ENCODE measurements at regions not wholly inside any gene's neighbourhood (a gene's known extent, or its start where the extent isn't known, plus 50 kb on each side); places are given as distances from the start of the nearest gene placed in this dataset.
"Not testable (repeated sequence)": the region's sequence is repeated elsewhere in the genome, so short reads cannot be mapped to it uniquely, and the experiment has no call there.

GRCh38 chr3:10625323-10625722 lies 119.9 kb upstream of the ATP2B2 start:
- DNase-seq (ENCODE audit: low spot score), result no peak

- DNase-seq (ENCODE audit: low spot score), result peak; percentile 46
These were observed 122.6 kb upstream of the ATP2B2 start for GRCh38 chr3:10627884-10628572.

- no peak for DNase-seq (ENCODE audit: low spot score)
These were observed 123.7 kb upstream of the ATP2B2 start for GRCh38 chr3:10628891-10629670.

GRCh38 chr3:10629671-10630040 lies 124.3 kb upstream of the ATP2B2 start:
- DNase-seq (ENCODE audit: low spot score), result no peak

GRCh38 chr3:10631224-10631623 lies 125.8 kb upstream of the ATP2B2 start:
- no peak for DNase-seq (ENCODE audit: low spot score)

GRCh38 chr3:10632125-10632524 lies 126.7 kb upstream of the ATP2B2 start:
- DNase-seq (ENCODE audit: low spot score), result no peak

GRCh38 chr3:10632741-10633140 lies 127.4 kb upstream of the ATP2B2 start:
- no peak for DNase-seq (ENCODE audit: low spot score)

- no peak for DNase-seq (ENCODE audit: low spot score)
These were observed 130.2 kb upstream of the ATP2B2 start for GRCh38 chr3:10635446-10636076.

- DNase-seq (ENCODE audit: low spot score), result no peak
These were observed 132.0 kb upstream of the ATP2B2 start for GRCh38 chr3:10637342-10637741.

- no peak for DNase-seq (ENCODE audit: low spot score)
These were observed 133.1 kb upstream of the ATP2B2 start for GRCh38 chr3:10638466-10638865.

- no peak for DNase-seq (ENCODE audit: low spot score)
These were observed 136.4 kb upstream of the ATP2B2 start for GRCh38 chr3:10641760-10642159.

- DNase-seq (ENCODE audit: low spot score), result no peak
These were observed 138.8 kb upstream of the ATP2B2 start for GRCh38 chr3:10644189-10644588.

- DNase-seq (ENCODE audit: low spot score), result no peak
These were observed 140.4 kb upstream of the ATP2B2 start for GRCh38 chr3:10645800-10646199.

GRCh38 chr3:10646531-10647335 lies 141.3 kb upstream of the ATP2B2 start:
- DNase-seq (ENCODE audit: low spot score), result no peak

- no peak for DNase-seq (ENCODE audit: low spot score)
These were observed 142.0 kb upstream of the ATP2B2 start for GRCh38 chr3:10647376-10647775.

GRCh38 chr3:10648181-10648580 lies 142.8 kb upstream of the ATP2B2 start:
- no peak for DNase-seq (ENCODE audit: low spot score)

GRCh38 chr3:10649463-10649862 lies 144.1 kb upstream of the ATP2B2 start:
- not testable (repeated sequence) for DNase-seq (ENCODE audit: low spot score)

- no peak for DNase-seq (ENCODE audit: low spot score)
These were observed 146.1 kb upstream of the ATP2B2 start for GRCh38 chr3:10651506-10651905.

- no peak for DNase-seq (ENCODE audit: low spot score)
These were observed 147.9 kb upstream of the ATP2B2 start for GRCh38 chr3:10653241-10653640.

- no peak for DNase-seq (ENCODE audit: low spot score)
These were observed 148.7 kb upstream of the ATP2B2 start for GRCh38 chr3:10653866-10654611.

GRCh38 chr3:10655105-10655504 lies 149.7 kb upstream of the ATP2B2 start:
- no peak for DNase-seq (ENCODE audit: low spot score)
